Inferior parietal cortex (tissue), 1 donor: ENCODE measurements at regions not wholly inside any gene's neighbourhood (a gene's known extent, or its start where the extent isn't known, plus 50 kb on each side); places are given as distances from the start of the nearest gene placed in this dataset.
"Not testable (repeated sequence)": the region's sequence is repeated elsewhere in the genome, so short reads cannot be mapped to it uniquely, and the experiment has no call there.

Experiments used
- DNase-seq: peaks from one replicate; pipeline ENCODE4 v3.0.0-alpha.2; 2016; ENCODE audit errors: extremely low spot score

GRCh38 chr4:129675036-129675435, 579.1 kb downstream of the C4orf33 start:
- DNase-seq, result no peak

GRCh38 chr4:129676934-129677333, 581.0 kb downstream of the C4orf33 start:
- DNase-seq, result no peak

GRCh38 chr4:129682586-129682985, 586.6 kb downstream of the C4orf33 start:
- DNase-seq, result no peak

GRCh38 chr4:129707949-129708348, 612.0 kb downstream of the C4orf33 start:
- DNase-seq, result no peak

- no peak for DNase-seq
Observed at GRCh38 chr4:129708784-129709183, 612.8 kb downstream of the C4orf33 start.

- DNase-seq, result no peak
Observed at GRCh38 chr4:129738175-129738574, 642.2 kb downstream of the C4orf33 start.

GRCh38 chr4:129747756-129748155, 651.8 kb downstream of the C4orf33 start:
- DNase-seq, result no peak

GRCh38 chr4:129748991-129749390, 653.0 kb downstream of the C4orf33 start:
- no peak for DNase-seq

GRCh38 chr4:129751646-129752045, 655.7 kb downstream of the C4orf33 start:
- no peak for DNase-seq

GRCh38 chr4:129783596-129783995, 687.6 kb downstream of the C4orf33 start:
- DNase-seq, result no peak

- no peak for DNase-seq
Observed at GRCh38 chr4:129788486-129788885, 692.5 kb downstream of the C4orf33 start.

GRCh38 chr4:129804461-129804981, 708.6 kb downstream of the C4orf33 start:
- DNase-seq, result no peak

GRCh38 chr4:129806986-129807385, 711.0 kb downstream of the C4orf33 start:
- no peak for DNase-seq

- no peak for DNase-seq
Observed at GRCh38 chr4:129808242-129808641, 712.3 kb downstream of the C4orf33 start.

- DNase-seq, result no peak
Observed at GRCh38 chr4:129821073-129821472, 725.1 kb downstream of the C4orf33 start.

- DNase-seq, result no peak
Observed at GRCh38 chr4:129821963-129822362, 726.0 kb downstream of the C4orf33 start.

- DNase-seq, result no peak
Observed at GRCh38 chr4:129822701-129823100, 726.7 kb downstream of the C4orf33 start.

GRCh38 chr4:129823105-129823504, 727.2 kb downstream of the C4orf33 start:
- no peak for DNase-seq

- no peak for DNase-seq
Observed at GRCh38 chr4:129829373-129829772, 733.4 kb downstream of the C4orf33 start.

- no peak for DNase-seq
Observed at GRCh38 chr4:129839687-129840086, 743.7 kb downstream of the C4orf33 start.

GRCh38 chr4:129842096-129842495, 746.1 kb downstream of the C4orf33 start:
- DNase-seq, result no peak

GRCh38 chr4:129852434-129852833, 756.5 kb downstream of the C4orf33 start:
- no peak for DNase-seq

GRCh38 chr4:129853685-129854467, 757.9 kb downstream of the C4orf33 start:
- DNase-seq, result not testable (repeated sequence)

GRCh38 chr4:129862461-129862860, 766.5 kb downstream of the C4orf33 start:
- DNase-seq, result no peak
